ENCODE measurements at regions not wholly inside any gene's neighbourhood (a gene's known extent, or its start where the extent isn't known, plus 50 kb on each side); places are given as distances from the start of the nearest gene placed in this dataset.

- Histone ChIP-seq H3K4me1 (ENCODE audit: control insufficient read depth, extremely low read depth, insufficient read depth, low read length) (peaks cover 17% of the 10 kb centered on the region), H3K9me1 (replicated peaks; ENCODE audit: control insufficient read depth, extremely low read depth, insufficient read depth, low read length) (no peaks in the 10 kb centered on the region), H4K20me1 (replicated peaks; ENCODE audit: control insufficient read depth, extremely low read depth, insufficient read depth, low read length) (no peaks in the 10 kb centered on the region), H3K9me3 (replicated peaks; ENCODE audit: control insufficient read depth, insufficient read depth, low read length) (no peaks in the 10 kb centered on the region), H2AFZ (ENCODE audit: low read depth, low read length) (no peak overlapping the region), H3K27ac (ENCODE audit: insufficient read depth, low read depth, low read length) (no peak overlapping the region), H3K79me2 (ENCODE audit: control insufficient read depth, insufficient read depth, low read length) (no peaks in the 10 kb centered on the region), H3K4me3 (replicated peaks in 1 of 3; ENCODE audit: insufficient read depth in 1 of 3, low read depth in 1 of 3, low read length in 3 of 3) (no peak overlapping the region), H3K4me2 (ENCODE audit: insufficient read depth, low read length) (no peak overlapping the region), H3K27me3 (ENCODE audit: control insufficient read depth in 2 of 2, insufficient read depth in 2 of 2, low read length in 2 of 2) (no peaks in the 10 kb centered on the region), H3K9ac (replicated peaks; ENCODE audit: extremely low read depth, insufficient read depth, low read length) (no peak overlapping the region), H3K36me3 (ENCODE audit: control insufficient read depth in 2 of 2, extremely low read depth in 1 of 2, insufficient read depth in 2 of 2, low read length in 2 of 2) (no peaks in the 10 kb centered on the region)
- dilution Hi-C loops (cut with MboI; ENCODE audit: extremely low pct_ligation_motif_present, low sequenced_read_pairs) (no loop called here), intact Hi-C loops (cut with micrococcal nuclease) (loop anchor here (5.0 kb wide), 1 partner anchor 262 kb away; no protein-coding TSS in a partner anchor)
- no peak for DNase-seq (ENCODE audit: low read depth, low spot score)
- no TSS peak for BruUV-seq (replicated peaks)
- ChIA-PET POLR2A (no interaction called here), CTCF (interaction anchor here (1.0 to 2.4 kb wide), 5 partner anchors 16 to 63 kb away, joined by 3 to 9 read pairs (median 4); no protein-coding TSS in a partner anchor)
- no peak for FAIRE-seq
- TF ChIP-seq JUN (IDR thresholded peaks at IDR 0.05; ENCODE audit: borderline replicate concordance, insufficient read depth, insufficient read length, low read depth), result no peak
- TF ChIP-seq MYC (IDR thresholded peaks at IDR 0.05; ENCODE audit: low read depth, low read length), result no peak
- no peak for TF ChIP-seq POLR2A (IDR thresholded peaks at IDR 0.05; ENCODE audit: low read depth, low read length)
- no peak for TF ChIP-seq MAX (IDR thresholded peaks at IDR 0.05; ENCODE audit: insufficient read depth, insufficient read length)
- no peak for TF ChIP-seq CTCF (IDR thresholded peaks at IDR 0.05; ENCODE audit: extremely low read depth in 1 of 2, insufficient read depth in 1 of 2, low read depth in 1 of 2, low read length in 2 of 2)
- TF ChIP-seq FOS (IDR thresholded peaks at IDR 0.05; ENCODE audit: borderline replicate concordance, insufficient read depth, low read length), result no peak
- TF ChIP-seq GATA2 (IDR thresholded peaks at IDR 0.05; ENCODE audit: insufficient read depth, insufficient read length, low read depth, low read length), result no peak
- no peak for TF ChIP-seq EZH2 (IDR thresholded peaks at IDR 0.05; ENCODE audit: borderline replicate concordance, low read depth, low read length, severe bottlenecking)
- no peak for TF ChIP-seq POLR2AphosphoS5 (IDR thresholded peaks at IDR 0.05; ENCODE audit: insufficient read depth, low read depth, low read length)
These were observed 737.1 kb downstream of the KCNA4 start for GRCh38 chr11:29279716-29280115.
